GM18907 (cell line): ENCODE measurements at regions not wholly inside any gene's neighbourhood (a gene's known extent, or its start where the extent isn't known, plus 50 kb on each side); places are given as distances from the start of the nearest gene placed in this dataset.
"Not testable (repeated sequence)": the region's sequence is repeated elsewhere in the genome, so short reads cannot be mapped to it uniquely, and the experiment has no call there.

Source experiments
- ATAC-seq: cut with Tn5 transposase; IDR thresholded peaks from one replicate; pipeline ENCODE4 v1.9.1; 2021; ENCODE audit warnings: mild to moderate bottlenecking, moderate library complexity; ENCODE audit not compliant: unreplicated experiment

DNA sequence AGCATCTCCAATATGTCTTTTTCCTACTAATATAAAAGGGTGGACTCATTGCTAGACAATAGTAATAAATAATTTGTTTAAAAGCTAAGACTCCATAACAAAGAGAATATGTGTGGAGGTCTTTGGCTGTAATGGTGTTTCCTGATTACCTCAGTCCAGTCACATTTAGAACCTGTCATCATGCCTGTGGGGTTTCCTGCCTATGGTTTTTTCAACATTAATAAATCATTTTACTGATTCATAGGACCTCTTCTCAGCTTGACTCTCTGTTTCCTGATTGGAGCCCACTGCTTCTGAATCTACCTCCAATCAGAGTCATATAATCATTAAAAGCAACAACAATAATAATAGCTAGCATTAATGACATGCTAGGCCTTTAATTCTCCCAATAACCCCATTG, 52.4 kb upstream of the GNAI1 start:
- ATAC-seq = no peak

DNA sequence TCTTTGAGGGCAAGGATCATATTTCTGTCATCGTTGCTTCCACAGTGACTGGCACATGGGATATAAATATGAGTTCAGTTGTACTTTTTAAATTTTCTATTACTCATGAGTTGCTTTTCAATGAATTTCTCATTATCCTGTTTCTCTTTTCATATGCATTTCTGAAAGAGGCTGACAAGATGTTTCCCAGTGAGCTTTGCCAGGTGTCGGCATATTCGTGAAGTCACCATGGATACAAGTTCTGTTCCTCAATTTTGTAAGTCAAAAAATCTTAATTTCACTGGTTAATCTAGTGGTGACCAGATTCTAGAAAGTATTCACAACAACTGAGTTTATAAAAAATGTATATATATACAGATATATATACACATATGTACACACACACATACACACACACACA, 55.7 kb upstream of the GNAI1 start:
- ATAC-seq = no peak

- ATAC-seq = peak; percentile 49
These were observed 56.4 kb upstream of the GNAI1 start for GRCh38 chr7:80078159-80078731.

DNA sequence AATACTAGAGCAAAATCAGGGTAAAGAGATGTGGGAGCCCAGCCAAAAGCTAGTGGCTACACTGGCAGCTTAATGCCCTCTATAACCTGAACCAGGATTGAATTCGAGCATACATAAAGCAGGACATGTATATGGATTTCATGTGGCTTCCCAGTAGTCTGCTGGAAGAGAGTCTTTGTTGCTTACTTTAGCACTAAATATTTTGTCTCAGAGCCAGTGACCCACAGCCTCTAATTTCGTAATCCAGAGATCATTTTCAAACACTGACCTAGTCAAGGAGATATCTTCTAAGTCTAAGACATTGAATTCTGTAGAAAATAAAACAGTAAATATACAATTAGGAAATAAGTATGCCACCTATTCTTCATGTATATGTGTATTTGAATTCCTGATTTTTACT, 64.2 kb upstream of the GNAI1 start:
- ATAC-seq = no peak

DNA sequence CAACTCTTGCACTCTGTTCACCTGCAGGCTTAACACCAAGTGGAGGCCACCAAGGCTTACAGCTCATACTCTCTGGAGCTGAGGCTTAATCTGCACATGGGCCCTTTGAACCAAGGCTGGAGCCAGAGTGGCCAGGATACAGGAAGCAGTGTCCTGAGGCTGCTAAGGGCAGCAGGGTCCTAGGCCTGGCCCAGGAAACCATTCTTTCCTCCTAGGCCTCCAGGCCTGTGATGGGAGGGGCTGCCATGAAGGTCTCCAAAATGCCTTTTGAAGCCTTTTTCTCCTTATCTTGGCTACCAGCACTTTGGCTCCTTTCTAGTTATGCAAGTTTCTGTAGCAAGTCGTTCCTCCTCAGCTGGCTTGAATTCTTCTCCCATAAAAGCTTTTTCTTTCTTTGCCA, 68.0 kb upstream of the GNAI1 start:
- ATAC-seq = no peak

- ATAC-seq = no peak
These were observed 70.8 kb upstream of the GNAI1 start for GRCh38 chr7:80063834-80064233.

DNA sequence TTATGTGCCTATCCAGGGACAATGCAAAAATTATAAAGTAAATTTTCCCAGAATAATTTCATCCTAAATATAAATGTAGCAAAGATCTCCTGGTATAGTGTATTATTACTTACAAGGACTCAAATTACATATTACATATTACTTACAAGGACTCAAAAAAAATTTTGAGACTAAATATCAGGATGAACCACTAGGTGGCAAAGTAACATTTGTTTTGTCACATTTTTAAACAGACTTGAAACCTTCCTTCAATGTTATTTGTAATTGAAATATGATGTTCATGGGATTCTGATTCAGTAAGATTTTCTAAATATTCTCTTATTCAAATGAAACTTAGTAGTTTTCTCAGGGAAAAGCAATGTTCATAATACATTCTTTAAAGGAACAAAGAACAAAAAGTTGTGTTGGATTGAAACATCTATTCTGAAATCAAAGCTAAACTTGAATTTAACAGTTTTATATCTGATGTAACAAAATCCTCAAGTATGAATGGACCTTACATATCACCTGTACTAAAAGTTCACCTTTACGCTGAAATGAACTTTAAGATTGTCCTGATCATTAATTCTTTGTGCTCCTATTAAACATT, 74.3 kb upstream of the GNAI1 start:
- no peak for ATAC-seq

GRCh38 chr7:80057488-80057887, 77.1 kb upstream of the GNAI1 start:
- no peak for ATAC-seq

- no peak for ATAC-seq
These were observed 80.3 kb upstream of the GNAI1 start for GRCh38 chr7:80054356-80054755.

DNA sequence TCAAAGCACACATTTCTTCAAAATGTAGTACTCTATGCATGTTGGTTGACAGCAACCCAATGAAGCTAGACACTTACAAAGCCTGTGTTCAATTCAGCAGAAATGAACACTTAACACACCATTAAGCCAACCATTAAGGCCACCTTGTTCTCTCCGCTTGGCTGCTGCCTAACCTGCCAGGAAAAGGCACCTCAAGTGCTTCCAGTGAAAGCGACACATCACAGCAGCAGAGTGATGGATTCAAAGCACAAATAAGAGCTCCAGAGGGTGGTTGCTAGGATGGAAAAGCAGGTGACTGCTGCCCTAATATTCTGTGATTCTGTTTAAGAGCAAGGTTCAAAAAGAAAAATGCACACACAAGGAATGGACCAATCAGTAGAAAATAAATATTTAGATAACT, 81.5 kb upstream of the GNAI1 start:
- no peak for ATAC-seq

GRCh38 chr7:80047856-80048459, 86.7 kb upstream of the GNAI1 start:
- ATAC-seq = no peak

- no peak for ATAC-seq
These were observed 87.6 kb upstream of the GNAI1 start for GRCh38 chr7:80047032-80047431.

DNA sequence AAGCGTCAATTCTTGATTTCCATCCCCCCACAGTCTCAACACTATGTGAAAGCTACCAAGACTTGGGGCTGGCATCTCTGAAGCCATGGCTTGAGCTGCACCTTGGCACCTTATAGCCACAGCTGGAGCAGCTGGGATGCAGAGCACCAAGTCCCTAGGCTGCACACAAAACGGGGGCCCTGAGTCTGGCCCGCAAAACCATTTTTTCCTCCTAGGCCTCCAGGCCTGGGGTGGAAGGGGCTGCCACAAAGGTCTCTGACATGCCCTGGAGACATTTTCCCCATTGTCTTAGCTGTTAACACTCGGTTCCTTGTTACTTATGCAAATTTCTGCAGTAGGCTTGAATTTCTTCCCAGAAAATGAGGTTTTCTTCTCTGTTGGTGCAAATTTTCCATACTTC, 89.8 kb upstream of the GNAI1 start:
- ATAC-seq = no peak

- ATAC-seq = no peak
These were observed 93.9 kb upstream of the GNAI1 start for GRCh38 chr7:80040752-80041151.

GRCh38 chr7:80040335-80040734, 94.3 kb upstream of the GNAI1 start:
- ATAC-seq = no peak

DNA sequence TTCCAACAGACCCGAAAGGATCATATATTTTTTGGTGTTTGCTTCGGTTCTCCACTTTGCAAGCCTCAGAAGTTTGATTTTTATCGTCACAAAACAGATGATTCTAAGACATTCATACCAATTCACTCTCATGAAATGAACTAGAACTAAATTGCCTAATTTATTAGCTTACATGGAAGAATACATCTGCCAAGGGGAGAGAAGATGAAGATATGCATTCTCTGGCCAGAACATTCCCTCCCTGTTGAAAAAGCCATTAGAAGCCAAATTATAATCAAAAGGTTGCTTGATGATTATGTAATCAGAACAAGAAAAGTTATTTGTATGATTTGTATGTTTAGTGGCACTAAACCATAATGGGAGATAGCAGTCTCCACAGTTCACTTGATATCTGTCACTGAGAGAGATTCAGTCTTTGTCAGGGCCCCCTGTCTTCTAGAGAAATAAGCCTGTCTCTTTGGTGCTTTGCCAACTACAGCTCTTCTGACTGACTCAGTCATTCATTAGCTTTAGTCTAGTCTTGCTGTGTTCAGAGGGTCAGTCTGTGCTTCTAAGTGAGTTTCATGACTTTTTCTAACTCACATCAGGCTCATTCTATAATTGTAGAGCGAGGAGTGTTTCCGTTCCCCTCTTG, 95.3 kb upstream of the GNAI1 start:
- ATAC-seq = no peak

DNA sequence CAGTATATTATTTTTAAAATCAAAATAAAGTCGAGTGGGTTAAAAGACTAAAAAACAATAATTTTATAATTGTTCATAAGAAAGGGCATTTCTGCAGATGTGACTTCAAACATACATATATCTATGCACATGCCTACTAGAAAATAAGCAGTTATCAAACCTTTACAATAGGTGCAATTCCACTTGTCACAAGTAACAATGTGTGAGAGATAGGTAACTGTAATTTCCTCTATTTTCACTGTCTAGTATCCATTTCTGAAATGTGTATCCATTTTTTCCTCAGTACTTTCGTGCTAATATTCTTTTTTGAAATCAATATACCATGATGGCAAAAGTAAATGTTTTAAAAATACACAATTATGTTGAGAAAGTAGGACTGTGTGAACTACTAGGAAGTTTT, 96.9 kb upstream of the GNAI1 start:
- no peak for ATAC-seq

DNA sequence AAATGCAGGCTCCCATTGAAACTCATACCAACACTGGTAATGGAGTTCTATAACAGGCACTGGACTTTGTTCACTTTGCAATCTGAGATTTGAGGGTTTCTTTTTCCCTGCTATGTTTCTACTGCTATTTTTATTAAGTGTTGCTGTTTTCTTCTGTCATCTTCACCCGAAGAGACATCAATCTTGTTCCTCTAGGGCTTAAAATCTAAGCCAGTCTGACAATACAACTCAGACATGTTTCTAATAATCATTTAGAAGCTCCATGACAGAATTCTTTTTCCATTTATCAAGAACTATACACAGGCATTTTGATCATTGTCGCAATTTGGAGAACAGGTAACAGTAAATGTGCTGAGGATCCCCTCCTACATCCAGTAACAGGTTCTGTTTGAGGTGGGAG, 98.5 kb upstream of the GNAI1 start:
- ATAC-seq = no peak

DNA sequence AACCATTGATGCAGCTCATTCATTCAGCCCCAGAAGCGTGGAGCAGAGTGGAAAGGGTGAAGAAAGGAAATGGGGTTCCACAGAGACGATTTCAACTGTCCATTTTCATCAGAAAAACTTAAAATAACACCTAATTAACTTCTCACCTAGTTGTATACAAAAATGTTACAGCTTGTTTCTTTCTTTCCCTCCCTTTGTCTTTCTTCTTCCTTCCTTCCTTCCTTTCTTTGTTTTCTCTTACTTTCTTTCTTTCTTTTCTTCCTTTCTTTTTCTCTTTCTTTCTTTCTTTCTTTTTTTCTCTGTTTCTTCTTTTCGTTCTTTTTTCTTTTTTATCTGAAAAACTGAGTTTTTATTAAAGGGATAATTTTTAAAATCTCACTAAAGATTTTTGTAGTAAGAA, 105.9 kb upstream of the GNAI1 start:
- ATAC-seq = no peak

DNA sequence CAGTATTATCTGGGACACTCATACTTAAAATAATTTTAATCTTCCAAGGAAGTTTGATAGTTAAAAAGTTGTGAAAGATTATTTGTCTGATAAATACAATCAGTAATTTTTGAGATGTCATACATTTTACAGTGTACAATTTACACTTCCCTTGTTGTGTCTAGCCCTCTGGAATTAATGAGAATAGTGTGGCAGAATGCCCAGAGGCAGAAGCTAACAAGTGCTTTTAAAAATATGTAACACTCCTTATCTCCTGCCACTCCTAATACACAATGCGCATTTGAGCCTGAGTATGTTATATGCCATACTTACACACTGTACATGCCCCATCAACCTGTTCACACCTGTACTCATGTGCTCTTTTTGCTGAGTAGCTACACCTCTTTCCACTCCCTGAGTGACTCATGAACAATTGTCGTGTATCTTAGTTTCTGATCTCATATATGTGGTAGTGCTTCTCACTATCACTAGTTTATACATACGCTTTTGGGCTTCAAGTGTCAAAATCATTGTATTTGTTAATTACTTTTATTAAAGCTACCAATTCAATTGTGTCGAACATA, 106.9 kb upstream of the GNAI1 start:
- no peak for ATAC-seq

DNA sequence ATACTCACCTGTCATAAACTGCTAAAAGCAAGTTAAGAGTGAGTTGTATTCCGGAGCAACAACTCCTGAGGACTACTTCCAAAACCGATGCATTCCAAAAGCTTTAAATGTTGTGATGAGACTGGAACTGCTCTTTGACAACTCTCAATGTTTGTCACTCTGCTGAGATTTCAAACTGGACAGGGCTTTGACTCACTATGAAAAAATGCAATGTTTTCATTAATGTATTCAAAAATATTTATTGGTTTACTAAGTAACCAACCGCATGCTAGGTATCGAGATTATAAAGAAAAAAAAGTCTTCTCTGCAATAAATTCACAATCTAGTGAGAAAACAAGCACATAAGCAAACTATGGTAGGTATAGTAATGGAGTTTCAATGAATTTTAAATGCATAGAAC, 107.9 kb upstream of the GNAI1 start:
- ATAC-seq = no peak

- ATAC-seq = not testable (repeated sequence)
These were observed 114.4 kb upstream of the GNAI1 start for GRCh38 chr7:80020277-80020676.
